HG03025 (cell line): ENCODE measurements at regions not wholly inside any gene's neighbourhood (a gene's known extent, or its start where the extent isn't known, plus 50 kb on each side); places are given as distances from the start of the nearest gene placed in this dataset.

ENCODE experiments used
- ATAC-seq: cut with Tn5 transposase; IDR thresholded peaks from one replicate; pipeline ENCODE4 v1.9.1; 2021; ENCODE audit warnings: mild to moderate bottlenecking, moderate library complexity; ENCODE audit not compliant: unreplicated experiment, low FRiP score

DNA sequence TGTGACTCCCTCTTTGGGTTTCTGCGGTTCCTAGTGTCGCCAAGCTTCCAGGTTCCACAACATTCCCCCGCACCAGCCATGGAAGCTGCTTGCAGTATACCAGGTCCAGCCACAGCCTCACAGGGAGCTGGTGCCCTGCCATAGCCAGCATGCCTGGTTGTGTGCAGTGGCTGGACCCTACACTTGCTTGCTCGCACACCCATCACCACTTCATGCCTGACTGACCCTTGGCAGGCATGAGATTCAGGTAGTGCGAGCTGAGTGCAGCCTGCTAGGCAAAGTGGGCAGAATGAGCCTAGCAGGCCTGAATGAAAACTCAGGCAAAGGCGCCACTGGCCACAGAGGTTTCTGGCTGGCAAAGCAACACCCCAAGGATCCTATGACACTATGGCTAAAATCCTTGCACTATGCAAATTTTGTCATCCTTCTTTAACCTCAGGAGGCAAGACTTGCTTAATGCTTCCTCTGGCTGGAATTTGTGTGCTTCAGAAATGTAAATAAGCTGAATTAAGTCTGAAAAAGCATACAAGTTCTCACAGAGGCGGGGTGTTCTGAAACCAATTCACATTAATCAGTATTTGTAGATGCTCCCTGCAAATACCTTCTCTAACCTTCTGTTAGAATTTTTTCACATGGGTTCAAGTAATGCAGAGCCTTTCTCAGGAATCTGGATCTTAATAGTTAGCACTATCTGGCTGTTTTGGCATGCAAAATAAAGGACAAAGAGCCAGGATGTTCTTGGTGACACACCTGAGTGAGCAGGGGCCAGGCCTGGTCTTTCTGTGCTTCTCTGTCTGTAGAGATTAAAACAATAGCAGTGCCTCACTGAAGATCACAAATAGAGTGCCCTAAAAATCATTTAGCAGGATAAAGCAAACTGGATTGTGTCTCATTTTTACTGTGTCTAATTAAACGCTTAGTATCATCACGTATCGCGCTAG, 256.9 kb downstream of the GPATCH2 start:
- no peak for ATAC-seq

DNA sequence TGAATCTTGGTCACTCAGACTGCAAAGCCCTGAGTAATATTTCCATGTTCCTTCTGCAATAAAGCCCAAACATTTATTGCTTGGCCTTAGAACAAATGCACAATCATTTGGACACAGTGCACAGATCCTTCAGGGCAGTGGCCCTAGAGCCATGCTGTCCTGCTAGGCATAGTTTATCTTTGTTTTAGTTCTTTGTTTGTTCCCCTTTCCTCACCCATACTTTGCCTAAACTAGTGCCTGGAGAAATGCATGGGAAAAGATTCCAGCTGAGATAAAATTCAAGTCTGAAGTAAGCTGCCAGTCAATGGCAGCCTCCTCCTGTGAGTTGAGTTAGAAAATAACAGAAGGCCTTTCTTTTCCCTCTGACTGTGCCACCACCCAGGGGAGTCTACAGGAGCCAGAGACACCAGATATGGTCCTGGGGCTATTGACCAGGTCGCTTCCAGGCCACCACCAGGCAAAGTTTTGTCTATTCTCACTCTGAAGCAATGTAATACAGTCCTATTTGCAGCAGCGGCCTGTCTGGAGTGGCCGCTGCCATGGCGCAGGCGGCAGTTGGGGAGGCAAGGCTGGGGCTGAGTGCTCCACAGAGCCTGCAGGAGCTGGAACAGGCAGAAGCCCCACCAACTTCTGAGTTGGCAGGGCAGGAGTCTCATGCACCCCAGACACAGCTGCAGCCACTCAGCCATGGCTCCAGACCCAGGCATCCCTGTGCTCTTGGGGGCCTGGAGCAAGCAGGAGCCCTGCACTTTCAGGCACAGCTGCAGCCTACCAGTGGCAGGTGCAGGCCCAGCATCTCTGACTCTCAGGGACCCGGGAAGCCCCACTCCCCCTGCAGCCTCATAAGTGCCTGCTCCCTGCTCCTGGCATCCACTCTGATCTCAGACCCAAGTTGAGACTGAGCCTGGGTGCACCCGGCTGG, 258.6 kb downstream of the GPATCH2 start:
- ATAC-seq: no peak

DNA sequence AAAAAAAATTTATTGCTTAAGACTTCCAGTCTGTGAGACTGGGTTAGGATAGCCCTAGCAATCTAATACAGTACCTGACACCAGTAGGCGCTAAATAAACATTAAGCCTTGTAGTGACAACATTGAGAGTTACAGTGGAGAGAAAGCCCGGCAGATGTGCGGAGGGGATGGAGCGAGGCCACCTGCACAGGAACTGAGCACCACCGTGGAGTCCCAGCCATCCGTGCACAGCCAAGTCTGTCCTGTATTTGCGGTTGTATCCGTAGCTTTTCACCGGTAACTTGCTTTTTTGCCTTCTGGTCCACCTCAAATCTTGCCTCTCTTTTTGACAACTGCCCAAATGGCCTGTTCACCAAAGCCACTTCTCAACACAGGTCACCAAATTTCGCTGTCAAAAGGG, 260.1 kb downstream of the GPATCH2 start:
- no peak for ATAC-seq

DNA sequence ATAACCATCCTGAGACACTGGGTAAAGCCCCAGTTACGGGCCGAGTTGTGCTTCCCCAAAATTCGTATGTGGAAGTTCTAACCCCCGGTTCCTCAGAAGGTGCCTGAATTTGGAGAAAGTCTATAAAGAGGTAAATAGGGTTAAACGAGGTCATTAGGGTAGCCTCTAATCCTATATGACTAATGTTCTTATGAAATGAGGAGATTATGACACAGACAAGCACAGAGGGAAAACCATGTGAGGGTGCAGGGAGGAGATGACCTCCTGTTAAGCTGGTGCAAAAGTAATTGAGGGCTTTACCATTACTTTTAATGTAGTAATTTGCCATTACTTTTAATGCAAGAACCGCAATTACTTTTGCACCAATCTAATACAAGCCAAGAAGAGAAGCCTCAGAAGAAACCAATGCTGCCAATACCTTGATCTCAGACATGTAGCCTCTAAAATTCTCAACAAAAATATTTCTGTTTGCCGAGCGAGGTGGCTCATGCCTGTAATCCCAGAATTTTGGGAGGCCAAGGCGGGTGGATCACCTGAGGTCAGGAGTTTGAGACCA, 260.8 kb downstream of the GPATCH2 start:
- peak; percentile 6 for ATAC-seq

DNA sequence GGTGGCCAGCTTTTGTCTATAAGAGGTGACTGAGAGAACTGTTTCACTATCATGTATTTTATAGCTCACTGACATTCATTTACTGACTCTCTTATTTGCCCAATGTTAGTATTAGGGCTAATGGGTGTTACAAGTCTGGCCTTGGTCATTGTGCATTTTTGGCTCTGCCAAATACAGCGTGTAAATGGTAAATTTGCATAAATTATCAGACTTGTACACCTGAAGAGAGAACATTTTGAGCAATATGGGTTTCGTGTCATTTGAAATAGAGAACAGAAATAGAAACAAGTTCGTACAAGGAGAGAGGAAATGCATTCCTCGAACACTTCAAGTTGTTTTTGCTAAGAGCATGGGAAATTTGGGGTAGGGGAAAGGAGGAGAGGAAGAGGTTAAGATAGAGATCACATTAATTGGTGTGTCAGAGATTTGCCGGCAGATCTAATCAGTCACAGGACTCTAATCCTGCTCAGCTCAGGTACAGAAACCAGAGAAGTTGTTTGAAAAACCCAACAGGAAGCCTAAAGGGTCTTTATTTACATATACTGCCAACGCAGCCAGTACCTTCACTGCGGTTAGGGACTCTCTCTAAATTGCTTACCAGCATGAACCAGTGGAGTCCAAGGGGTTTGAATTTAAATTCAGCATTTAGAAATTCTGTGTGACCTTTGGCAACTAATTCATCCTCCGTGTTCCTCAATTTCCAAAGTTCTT, 261.5 kb downstream of the GPATCH2 start:
- ATAC-seq: peak; percentile 95

DNA sequence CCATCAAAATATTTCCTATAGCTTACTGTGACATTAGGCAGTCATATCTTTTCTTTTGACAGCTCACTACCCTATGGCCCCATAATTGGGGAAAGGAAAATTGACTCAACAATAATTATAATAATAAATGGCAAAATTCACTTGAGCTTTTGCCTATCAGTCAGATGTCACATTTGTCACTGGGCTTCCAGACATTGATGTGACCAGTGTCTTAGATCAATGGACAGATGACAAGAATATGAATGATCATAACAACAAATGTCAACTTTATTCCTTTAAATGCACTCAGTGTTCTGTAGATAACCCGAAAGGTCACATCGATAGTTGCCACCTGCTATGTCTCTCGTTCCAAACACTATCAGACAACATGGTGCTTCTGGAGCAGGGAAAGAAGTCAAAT, 266.7 kb downstream of the GPATCH2 start:
- ATAC-seq: no peak

DNA sequence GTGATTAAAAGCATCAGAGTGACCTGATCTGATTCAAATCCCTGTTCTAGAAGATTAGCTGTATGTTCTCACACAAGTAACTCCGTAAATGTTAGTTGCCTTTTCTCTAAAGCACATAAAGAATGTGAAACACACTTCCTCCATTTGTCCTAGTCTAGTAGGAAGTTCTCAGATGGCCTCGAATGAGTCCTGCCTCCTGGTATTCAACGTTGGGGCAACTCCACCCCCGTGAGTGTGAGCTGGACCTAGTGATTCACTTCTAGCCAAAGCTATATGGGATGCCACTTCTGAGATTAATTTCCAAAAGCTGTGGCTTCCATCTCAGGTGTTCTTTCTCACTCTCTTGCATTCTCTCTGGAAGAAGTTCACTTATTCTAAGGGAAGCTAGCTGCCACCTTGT, 267.6 kb downstream of the GPATCH2 start:
- ATAC-seq: no peak

DNA sequence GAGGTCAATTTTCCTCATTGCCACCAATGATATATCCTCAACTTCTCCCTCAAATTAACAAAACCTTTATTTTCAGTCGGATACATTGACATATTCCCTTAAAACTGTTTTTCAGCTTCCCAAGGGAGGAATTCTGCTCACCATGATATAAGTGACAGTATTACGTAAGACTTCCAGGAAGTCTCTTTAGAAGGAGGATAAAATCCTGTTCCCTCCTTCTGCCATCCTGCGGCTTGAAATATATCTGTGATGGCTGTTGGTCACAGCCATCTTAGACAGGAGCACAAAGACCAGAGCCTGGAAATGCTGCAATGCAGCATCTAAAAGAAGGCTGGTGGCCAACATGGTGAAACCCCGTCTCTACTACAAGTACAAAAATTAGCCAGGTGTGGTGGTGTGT, 270.4 kb downstream of the GPATCH2 start:
- ATAC-seq: no peak

DNA sequence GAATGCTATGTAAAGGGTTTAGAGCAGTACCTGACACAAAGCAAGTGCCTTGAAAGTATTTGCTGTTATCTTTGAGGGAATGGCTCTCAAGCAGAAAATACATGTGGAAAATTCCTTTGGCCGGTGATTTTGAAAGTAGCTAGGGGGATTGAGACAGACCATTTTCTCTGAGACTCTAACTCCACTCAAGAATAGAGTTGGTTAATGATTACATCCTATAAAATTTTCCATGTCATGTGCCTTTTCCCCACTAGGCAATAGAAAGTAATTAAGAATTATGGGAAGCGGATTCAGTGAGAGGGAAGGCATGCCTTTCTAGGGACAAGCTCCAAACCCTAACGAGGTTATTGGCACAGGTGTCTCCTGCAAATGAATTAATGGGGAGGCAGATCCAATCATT, 276.0 kb downstream of the GPATCH2 start:
- no peak for ATAC-seq

DNA sequence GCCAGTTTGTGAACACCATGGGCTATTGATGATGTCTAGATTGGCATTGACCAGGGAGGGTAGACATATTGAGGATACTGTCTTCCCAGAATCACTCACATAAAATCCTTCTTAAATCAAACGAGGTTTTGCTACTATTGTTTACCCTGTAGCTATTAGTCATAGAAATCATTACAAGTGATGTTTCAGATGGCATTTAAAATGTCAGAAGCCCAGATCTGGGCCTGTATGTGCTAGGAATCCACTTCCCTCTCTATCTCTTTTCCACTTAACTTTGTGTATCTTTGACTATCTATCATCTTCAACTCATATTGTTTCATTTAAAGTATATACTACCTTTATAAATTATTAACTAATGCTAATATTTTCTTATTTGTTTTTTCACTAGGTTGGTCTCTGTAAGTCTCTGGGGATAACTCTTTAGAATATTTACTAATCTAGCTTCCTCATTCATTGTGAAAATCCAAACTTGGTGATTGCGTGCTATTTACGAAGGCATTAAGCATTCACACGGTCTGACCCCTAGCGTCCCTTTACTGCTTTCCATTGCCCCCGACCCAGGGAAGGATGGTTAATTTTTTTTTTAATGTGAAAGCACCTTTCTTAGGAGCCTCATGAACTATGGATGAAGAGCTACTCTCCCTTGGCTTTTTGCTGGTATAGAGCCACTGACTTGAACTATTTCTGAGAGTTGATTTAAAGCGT, 281.8 kb downstream of the GPATCH2 start:
- ATAC-seq: no peak

DNA sequence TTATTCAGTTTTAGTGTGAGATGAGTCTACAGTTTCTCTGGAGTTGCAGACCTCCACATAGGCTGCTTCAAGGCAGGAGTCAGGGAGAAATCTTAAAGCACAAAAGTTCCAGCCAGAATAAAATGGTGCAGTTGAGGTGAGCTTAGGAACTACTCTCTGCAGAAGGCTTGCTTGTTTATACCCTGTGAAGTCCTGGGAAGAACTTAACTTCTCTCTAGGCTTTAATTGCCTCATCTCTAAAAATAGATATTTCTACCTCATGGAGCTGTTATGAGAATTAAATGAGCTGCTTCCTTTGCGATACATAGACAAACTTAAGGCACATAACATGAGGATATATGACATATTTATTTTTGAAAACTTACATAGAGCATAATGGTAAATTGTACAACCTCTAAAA, 286.2 kb downstream of the GPATCH2 start:
- no peak for ATAC-seq

DNA sequence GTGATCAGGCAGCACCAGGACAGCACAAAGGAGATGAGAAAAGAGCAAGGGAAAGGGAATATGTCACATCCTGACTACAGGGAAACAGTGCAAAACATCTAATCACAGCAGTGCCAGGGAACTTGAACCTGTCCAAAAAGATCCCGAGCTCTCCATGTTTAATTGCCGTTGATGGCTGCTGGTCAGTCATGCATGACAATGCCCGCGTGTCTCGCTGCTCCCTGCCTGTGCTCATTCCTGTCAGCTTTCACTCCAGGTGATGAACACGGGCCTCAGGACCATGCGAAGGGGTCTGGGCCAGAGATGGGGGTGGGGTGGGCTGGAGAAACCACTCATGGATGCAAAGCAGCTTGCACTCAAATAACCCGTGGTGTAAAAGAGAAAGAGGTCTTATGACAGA, 287.0 kb downstream of the GPATCH2 start:
- ATAC-seq: no peak

DNA sequence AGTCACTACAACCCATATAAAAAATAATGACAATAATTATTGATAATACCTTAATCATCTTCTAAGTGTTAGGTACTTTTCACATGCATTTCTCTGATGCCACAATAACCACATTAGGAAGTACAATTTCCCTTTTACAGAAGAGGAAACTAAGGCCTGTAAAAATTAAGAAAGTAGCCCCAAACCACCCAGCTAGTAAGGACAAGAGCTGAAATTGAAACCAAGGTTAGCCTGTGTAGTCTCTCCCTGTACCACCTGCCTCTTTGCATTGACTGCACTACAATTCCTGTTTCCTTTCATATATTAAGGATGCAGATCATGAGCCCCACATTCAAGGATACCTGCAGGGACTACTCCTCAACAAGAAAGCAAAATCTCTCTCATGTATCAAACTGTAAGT, 288.8 kb downstream of the GPATCH2 start:
- ATAC-seq: no peak

DNA sequence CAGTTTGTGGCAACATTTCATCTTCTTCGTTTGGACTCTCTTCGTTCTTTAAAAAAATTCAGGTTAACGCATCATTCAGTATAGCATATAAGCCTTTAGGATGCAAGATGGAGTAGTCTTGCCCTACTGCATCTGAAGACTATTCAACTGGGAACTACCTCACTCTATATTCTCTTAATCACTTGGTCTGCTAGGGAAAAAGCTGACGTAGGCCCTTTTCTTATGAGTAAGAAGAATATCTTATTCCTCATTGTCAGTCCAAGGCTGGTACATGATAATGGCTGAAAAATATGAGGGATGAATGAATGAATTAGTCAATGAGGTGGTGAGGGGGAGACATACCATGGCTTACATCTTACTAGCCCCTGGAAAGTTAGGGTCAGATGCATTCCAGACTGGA, 294.2 kb downstream of the GPATCH2 start:
- no peak for ATAC-seq

DNA sequence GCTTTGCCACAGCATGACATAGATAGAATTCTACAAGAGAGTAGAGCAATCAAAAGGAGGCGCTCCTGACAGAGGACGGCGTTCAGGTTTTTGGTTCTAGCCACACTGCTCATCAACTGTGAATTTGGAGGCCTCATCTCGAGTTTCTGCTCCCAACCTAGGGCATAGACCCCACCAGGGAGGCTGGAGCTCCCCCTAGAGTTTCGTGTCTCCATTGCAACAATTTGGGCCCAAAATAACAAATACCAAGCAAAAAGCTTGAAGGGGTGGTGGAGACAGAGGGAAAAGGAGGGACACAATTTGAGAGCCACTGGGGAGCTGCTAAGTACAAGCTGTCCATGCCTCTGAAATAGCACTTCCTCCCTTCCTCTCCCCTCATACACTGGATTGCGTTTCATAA, 297.0 kb downstream of the GPATCH2 start:
- no peak for ATAC-seq

DNA sequence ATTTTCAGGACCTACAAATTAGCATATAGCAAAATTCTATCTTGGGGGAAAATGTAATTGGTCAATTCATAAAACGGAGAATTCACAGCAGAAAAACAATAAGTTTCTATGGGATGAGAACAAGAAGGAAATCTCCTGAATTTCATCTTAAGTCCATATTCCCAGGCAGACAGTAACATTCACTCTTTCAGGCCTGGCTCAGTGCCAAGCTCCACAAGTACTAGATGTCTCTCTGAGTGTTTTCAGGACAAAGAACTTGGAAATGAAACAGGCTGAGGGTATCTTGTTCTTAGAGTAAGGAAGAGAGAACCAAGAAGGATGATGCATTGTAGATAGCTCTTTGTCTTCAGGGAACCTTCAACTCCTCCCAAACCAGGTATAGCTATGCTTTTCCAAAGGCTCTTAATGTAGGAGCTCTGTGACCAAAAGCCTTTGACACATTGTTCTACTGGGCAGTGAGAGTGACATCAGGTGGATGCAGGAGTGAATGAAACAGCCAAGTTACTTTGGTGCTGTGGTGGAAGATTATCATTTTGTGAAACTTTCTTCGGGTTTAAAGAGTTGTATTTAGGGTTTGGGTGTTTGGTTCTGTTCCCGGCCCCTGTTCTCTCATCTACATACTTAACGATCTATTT, 298.3 kb downstream of the GPATCH2 start:
- no peak for ATAC-seq

DNA sequence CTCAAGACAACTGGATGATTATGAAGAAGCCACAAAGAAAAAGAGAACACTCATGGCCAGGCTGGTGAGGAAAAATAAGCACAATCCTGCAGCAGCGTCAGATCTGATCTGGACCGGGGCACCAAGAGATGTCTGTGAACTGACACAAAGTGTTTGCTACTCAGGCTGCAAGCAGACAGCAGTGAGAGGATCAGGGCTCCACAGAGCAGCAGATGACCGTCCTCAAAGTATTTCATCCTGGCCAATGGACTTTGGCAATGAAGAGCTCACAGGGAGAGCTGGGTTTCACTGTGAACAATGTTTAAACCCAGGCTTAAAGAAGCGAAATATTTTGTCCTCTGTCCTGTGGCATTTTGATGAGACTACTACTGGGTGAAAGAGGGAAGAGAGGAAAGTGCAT, 299.2 kb downstream of the GPATCH2 start:
- ATAC-seq: no peak

DNA sequence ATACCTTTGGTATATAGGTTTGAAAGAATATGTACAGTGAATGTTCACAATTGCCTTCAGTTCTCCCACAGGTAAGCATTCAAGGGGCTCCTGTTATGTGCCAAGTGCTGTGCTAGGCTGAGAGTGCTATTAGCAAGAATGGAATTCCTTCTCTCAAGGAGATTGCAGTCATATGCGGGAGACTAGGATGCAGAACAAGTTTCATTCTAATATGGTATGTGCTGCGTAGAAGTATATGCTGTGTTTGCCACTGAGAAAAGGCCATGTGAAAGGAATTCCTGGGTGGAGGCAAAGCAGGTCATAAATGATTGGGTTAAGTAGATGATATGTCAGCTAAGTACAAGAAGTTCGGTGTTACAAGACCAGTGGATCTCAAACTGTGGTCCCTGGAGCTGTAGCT, 303.0 kb downstream of the GPATCH2 start:
- ATAC-seq: no peak

DNA sequence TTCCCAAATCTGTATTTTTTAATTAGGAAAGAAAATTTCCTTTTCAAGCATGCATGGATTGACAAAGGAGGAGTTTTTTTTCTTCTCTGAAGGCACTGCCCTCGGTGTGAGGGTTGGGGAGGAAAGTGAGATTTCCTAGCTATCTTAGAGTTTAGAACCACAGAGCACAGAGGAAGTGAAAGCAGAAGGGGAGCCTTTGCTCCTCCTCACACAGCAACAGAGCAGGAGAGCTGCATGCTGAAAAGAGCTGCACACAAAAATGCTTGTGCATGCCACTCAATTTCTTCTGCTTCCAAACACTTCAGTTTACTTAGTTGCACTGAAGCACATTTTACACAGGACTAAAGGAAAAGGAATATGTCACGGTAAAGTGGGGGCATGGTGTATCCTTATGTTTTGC, 308.1 kb downstream of the GPATCH2 start:
- ATAC-seq: peak; percentile 100
